D341Med (cell line): ENCODE measurements at regions not wholly inside any gene's neighbourhood (a gene's known extent, or its start where the extent isn't known, plus 50 kb on each side); places are given as distances from the start of the nearest gene placed in this dataset.
"Not testable (repeated sequence)": the region's sequence is repeated elsewhere in the genome, so short reads cannot be mapped to it uniquely, and the experiment has no call there.

Experiments used
- DNase-seq: peaks from one replicate; pipeline ENCODE4 v3.0.0; 2012; ENCODE audit warnings: low spot score

DNA sequence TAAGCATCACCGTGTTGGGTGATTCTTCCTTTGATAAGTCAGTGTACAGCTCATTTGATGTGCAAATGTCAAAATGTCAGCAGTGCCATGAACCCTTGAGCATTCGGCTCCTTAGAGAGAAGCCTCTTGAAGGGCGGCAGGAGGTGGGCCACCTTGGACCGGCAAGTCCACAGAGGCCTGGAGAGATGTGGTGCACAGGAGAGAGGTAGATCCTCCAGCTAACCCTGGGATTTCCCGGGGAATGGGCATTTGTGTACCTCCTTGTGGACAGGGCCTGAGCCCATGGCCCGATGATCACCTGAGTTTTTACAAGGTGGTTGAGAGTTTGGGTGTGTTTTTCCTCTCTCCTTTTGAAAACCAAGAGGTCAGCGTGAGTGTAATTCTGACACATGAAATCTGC, 133.2 kb upstream of the RCN1 start:
- DNase-seq = no peak

DNA sequence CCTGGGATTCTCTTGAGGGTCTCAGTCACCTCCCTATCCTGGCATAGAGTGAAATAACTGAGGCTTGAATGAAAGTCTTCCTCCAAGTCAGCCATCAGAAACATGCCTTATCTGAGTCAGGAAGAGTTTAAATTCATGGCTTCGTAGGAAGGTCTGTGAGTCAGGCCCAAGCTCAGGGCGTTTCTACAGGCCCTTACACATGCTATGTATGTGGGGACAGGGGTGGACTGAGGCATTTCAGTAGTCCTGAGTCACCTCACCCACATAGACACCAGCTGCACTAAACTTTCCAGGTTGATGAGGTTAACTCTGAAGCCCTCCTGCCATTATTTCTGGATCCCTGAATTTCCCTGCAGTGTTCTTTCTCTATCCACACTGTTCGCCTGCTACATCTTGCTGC, 134.6 kb upstream of the RCN1 start:
- no peak for DNase-seq

- DNase-seq = no peak
Measured at GRCh38 chr11:31955838-31956237, 135.0 kb upstream of the RCN1 start.

DNA sequence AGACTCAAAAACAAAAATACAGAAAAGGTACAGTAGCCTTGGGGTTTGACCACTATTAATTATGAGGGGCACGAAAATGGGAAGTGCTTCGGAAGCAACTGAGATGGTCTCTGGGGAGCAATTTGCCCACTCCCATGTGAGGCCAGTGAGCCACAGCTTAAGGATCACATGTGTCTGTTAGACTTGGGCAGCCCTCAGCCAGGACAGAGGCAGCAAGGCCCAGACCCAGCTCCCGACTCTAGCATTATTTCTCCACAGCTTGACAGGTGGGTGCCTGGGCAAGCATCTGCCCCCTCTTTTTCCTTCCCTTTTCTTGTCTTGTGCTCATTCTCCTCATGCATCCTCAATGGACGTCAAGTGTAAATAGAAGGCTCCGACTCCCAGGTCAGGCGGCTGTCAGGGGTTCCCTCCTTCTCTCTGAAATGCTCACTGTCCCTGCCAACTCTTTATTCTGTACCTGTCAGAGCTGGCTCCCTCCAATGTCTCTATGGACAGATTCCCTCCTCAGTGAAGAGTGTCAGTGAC, 137.0 kb upstream of the RCN1 start:
- no peak for DNase-seq

DNA sequence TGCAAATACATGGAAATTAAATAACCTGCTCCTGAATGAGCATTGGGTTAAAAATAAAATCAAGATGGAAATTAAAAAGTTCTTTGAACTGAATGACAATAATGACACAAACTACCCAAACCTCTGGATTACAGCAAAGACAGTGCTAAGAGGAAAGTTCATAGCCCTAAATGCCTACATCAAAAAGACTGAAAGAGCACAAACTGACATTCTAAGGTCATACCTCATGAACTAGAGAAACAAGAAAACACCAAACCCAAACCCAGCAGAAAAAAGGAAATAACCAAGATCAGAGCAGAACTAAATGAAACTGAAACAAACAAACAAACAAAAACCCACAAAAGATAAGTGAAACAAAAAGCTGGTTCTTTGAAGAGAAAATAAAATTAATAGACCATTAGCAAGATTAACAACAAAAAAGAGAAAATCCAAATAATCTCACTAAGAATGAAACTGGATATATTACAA, 138.6 kb upstream of the PAX6 start:
- DNase-seq = not testable (repeated sequence)

GRCh38 chr11:31947051-31947450, 135.9 kb upstream of the PAX6 start:
- DNase-seq = no peak

DNA sequence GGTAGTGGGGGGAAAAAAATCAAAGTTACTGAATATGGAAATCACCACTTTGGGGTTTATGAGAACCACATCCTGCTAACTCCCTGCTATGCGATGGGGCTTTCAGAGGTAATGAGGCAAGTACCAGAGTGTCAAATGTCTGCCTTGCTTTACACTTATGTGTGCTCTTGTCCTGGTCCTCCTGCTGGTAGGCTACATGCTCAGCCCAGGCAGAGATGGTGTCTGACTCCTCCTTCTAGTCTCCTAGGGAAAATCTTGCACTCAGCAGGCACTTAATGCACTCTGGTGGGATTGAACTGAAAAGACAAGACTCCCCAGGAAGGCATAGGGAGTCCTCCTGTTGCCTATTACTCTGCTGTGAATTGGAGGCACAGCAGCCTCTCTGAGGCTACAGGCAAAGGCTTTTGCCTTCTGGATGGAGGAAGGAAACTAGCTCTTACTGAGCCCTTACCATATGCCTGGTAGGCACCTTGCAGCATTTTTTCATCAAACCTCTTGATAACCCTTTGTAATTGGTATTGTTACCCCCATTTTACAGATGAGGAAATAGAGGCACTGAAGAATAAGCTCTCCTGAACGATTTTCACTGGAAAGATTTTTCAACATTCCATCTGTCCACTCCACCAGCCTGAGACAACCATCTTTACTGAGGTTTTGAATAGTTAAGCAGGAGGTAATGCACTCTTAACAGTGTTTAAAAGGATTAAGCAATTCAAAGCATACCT, 132.1 kb upstream of the PAX6 start:
- no peak for DNase-seq

DNA sequence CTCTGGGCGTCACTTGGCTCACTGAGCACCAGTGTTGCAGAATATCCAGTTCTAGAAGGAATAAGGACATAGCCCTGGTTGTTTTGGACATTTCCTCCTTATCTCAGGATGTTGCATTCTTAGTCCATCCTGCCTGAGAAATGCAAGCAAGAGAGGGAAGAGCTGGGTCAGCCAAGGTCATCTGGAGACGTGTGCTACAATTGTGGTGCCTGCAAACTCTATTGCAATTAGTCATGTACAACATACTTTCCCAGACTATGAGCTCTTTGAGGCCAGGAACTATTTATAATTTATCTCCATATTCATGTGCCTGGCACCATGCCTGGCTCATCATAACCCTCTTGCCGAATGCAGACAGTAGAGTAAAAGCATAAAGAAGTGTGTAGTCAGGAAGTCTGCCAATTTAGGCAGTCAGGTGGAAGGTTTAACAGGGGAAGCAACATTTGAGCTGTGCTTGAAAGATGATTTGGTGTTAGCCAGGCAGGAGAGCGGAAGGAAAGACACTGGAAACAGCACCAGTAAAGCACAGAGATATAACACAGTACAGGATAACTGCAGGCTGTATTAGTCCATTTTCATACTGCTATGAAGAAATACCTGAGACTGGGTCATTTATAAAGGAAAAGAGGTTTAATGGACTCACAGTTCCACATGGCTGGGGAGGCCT, 129.4 kb upstream of the PAX6 start:
- no peak for DNase-seq

GRCh38 chr11:31939004-31939403, 127.9 kb upstream of the PAX6 start:
- no peak for DNase-seq

DNA sequence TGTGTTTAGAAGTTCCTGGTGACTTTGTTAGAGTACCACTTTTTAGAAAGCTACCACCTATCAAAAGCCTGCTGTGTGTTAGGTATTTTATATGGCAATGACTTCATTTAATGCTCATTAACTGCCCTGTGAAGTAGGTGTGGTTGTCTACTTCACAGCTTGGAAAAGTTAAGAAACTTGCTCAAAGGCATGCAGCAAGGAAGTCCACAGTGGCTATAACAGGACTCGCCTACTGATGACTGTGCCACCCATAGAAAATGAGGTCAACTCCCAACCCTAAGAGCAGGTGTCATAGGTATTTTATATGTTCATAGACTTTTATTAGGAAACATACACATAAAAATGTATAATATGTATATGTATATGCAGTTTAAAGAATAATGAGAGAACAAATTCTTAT, 125.2 kb upstream of the PAX6 start:
- DNase-seq = no peak

DNA sequence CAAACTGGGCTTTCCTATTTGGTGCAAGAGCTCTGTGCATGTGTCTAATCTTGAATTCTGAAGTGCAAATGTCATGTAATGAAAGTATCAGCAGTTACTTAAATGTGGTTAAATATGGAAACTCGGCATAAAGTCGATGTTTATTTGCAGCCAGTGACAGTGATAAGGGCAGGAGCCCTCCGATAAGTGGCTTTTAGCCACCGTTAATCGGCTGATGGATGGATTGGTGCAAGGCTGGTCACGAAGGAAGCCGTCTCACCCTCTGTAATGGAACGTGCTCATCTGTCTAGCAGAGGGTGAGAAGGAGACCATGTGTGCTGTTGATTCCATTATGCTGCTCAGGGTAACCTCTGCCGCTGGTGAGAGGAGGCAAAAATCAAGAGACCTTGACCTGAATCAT, 121.8 kb upstream of the PAX6 start:
- no peak for DNase-seq

DNA sequence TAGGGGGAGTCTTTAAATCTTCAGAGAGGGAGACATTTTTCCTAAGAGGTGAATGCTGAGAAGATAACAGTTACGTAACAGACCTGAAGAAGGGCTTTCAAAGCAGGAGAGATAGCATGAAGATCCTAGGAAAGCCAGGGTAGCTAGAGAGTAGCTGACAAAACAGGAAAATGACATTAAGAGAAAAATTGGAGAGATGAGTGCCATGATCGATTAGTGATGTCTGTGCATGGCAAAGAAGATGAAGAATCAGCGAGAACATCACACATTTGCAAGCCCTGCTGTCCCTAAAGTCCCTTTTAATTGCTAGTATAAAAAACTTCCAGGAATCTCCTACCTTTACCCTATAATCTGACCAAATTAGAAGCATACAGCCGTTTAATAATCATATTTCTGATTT, 116.9 kb upstream of the PAX6 start:
- no peak for DNase-seq

DNA sequence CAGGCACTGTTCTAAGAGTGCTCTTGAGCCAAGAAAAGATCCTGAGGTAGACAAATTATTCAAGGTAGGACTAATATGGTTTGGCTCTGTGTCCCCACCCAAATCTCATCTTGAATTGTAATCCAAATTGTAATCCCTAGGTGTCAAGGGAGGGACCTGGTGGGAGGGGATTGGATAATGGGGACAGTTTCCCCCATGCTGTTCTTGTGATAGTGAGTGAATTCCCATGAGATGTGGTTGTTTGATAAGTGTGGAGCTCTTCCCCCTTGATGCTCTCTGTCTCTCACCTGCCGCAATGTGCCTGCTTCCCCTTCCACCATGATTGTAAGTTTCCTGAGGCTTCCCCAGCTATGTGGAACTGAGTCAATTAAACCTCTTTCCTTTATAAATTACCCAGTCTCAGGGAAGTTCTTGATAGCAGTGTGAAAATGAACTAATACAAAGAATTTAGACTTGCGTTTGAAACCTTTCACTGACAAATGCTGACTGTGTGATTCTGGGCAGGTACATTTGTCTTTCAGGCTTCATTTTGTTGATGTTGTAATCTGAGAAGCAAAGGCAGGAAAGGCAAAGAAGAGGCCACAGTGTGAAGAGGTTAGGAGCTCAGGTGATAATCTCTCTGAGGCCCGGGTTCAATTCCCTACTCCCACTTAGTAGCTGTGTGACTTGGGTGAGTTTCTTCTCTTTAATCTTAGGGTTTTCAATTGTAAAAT, 115.8 kb upstream of the PAX6 start:
- DNase-seq = no peak

GRCh38 chr11:31926106-31926505, 115.0 kb upstream of the PAX6 start:
- no peak for DNase-seq

DNA sequence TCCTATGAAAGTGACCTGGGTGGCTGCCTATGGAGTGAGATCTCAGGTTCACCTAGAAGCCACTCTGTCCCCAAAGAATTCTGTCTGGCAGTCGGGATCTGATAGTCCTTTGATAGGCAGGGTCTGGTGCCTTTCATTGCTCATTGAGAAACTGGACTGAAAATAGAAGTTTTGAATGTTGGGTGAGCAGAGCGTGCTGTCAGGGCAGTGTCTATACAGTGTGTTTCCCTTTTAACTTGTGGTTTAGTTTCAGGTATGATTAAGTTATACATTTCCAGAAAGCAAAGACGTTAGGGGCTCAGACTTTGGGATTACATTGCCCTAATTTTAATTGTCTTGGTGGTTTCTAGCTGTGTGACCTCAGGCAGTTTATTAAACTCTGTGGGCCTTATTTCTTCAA, 111.3 kb upstream of the PAX6 start:
- DNase-seq = no peak

GRCh38 chr11:31921081-31921480, 110.0 kb upstream of the PAX6 start:
- no peak for DNase-seq

GRCh38 chr11:31919175-31919574, 108.1 kb upstream of the PAX6 start:
- DNase-seq = no peak

- DNase-seq = no peak
Measured at GRCh38 chr11:31915867-31916266, 104.7 kb upstream of the PAX6 start.

- no peak for DNase-seq
Measured at GRCh38 chr11:31913985-31914384, 102.9 kb upstream of the PAX6 start.

DNA sequence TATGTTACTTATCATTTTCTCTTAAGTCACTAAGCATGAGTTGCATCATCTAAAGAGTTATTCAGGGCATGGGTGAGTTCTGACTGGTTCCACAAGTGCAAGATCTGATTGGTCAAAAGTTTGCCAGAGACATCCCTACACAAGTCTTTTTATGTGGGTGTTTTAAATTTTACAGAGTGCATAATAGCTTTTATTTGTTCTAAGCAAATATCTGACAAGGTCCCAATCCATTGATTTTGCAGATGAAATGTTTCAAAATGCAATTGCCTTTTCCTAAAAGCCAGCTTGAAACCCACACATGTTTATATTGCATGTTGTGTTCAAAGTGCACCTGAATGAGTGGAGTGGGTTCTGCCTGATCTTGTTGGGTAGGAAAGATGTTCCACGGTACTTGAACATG, 101.7 kb upstream of the PAX6 start:
- DNase-seq = no peak

DNA sequence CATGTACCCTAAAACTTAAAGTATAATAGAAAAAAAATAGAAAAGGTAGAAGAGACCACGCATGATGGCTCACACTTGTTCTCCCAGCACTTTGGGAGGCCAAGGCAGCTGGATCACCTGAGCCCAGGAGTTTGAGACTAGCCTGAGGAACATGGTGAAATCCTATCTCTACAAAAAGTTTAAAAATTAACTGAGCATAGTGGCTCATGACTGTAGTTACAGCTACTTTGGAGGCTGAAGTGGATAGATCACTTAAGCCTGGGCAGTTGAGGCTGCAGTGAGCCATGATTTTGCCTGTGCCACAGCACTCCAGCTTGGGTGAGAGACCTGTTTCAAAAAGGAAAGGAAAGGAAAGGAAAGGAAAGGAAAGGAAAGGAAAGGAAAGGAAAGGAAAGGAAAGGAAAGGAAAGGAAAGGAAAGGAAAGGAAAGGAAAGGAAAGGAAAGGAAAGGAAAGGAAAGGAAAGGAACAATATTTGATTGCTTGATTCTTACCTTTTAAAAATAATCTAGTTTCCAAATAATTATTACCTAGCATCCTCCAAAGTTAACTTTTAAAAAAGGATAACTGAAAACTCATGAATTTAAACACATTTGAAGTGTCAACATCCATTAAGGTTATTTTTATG, 99.9 kb upstream of the PAX6 start:
- no peak for DNase-seq

GRCh38 chr11:31903225-31904074, 92.3 kb upstream of the PAX6 start:
- DNase-seq = no peak
